ENCODE measurements at regions not wholly inside any gene's neighbourhood (a gene's known extent, or its start where the extent isn't known, plus 50 kb on each side); places are given as distances from the start of the nearest gene placed in this dataset.
"Not testable (repeated sequence)": the region's sequence is repeated elsewhere in the genome, so short reads cannot be mapped to it uniquely, and the experiment has no call there.

GRCh38 chr2:111441614-111442013, 320.9 kb downstream of the BCL2L11 start:
- not testable (repeated sequence) for H3K27me3 Mint-ChIP-seq; H3K9me3 Mint-ChIP-seq; H3K36me3 Mint-ChIP-seq; H3K27ac Mint-ChIP-seq; H3K4me3 Mint-ChIP-seq; H3K4me1 Mint-ChIP-seq; ATAC-seq (ENCODE audit: low read depth); DNase-seq (ENCODE audit: low spot score in 2 of 2)

GRCh38 chr2:111442767-111443454, 322.2 kb downstream of the BCL2L11 start:
- H3K9me3 Mint-ChIP-seq; H3K36me3 Mint-ChIP-seq; H3K27me3 Mint-ChIP-seq; H3K4me3 Mint-ChIP-seq; H3K27ac Mint-ChIP-seq; H3K4me1 Mint-ChIP-seq; DNase-seq (ENCODE audit: low spot score in 2 of 2): not testable (repeated sequence)
- peak; percentile 92 for ATAC-seq (ENCODE audit: low read depth)

DNA sequence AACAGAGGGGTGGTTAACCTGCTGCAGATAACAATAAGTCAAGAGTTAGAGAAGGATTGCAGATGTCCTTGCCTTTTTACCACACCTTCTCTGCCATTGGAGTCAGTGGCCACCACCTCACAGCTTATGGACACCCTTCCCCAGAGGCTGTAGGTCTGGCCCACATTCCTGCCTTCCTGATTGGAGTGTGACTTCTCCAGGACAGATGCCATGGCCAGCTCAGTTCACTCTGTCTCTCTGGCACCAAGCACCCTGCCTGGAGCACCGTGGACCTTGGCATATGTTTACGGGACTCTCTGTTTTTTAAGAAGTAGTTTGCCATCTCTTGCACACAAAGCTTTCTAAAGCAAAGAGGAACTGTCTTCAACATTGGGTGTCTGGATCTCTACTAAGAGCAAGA, 323.8 kb downstream of the BCL2L11 start:
- H3K4me3 Mint-ChIP-seq; H3K36me3 Mint-ChIP-seq; ATAC-seq (ENCODE audit: low read depth); H3K4me1 Mint-ChIP-seq; DNase-seq (ENCODE audit: low spot score in 2 of 2); H3K27ac Mint-ChIP-seq; H3K9me3 Mint-ChIP-seq; H3K27me3 Mint-ChIP-seq: not testable (repeated sequence)

GRCh38 chr2:111445191-111445929, 324.6 kb downstream of the BCL2L11 start:
- H3K4me3 Mint-ChIP-seq; H3K27me3 Mint-ChIP-seq; ATAC-seq (ENCODE audit: low read depth); H3K9me3 Mint-ChIP-seq; H3K36me3 Mint-ChIP-seq; DNase-seq (ENCODE audit: low spot score in 2 of 2); H3K27ac Mint-ChIP-seq; H3K4me1 Mint-ChIP-seq: not testable (repeated sequence)

DNA sequence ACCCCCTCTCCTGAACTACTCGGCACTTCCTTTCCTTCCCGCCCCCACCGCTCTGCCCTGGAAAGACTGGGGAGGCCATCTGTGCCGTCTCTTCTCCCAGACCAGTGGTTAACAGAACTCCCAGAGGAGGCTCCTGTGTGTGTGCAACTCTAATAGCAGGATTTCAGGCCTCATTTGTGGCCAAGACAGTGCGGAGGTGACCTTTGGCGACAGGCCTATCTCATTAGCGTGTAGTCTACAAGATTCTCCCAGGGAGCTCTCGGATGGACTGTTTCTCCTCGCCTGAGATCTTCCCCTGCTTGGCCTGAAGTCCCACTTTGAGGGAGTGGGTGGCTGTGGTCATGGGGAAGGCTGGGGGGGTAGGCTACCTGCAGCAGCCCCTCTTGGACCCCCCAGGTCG, 325.2 kb downstream of the BCL2L11 start:
- ATAC-seq (ENCODE audit: low read depth); H3K9me3 Mint-ChIP-seq; H3K27ac Mint-ChIP-seq; H3K4me1 Mint-ChIP-seq; H3K36me3 Mint-ChIP-seq; H3K4me3 Mint-ChIP-seq; DNase-seq (ENCODE audit: low spot score in 2 of 2); H3K27me3 Mint-ChIP-seq: not testable (repeated sequence)

GRCh38 chr2:111447482-111447881, 326.8 kb downstream of the BCL2L11 start:
- not testable (repeated sequence) for H3K9me3 Mint-ChIP-seq; H3K4me1 Mint-ChIP-seq; DNase-seq (ENCODE audit: low spot score in 2 of 2); H3K27ac Mint-ChIP-seq; H3K36me3 Mint-ChIP-seq; H3K27me3 Mint-ChIP-seq; ATAC-seq (ENCODE audit: low read depth); H3K4me3 Mint-ChIP-seq

GRCh38 chr2:111448796-111449195, 328.1 kb downstream of the BCL2L11 start:
- peak; percentile 21 for ATAC-seq (ENCODE audit: low read depth)

GRCh38 chr2:111450526-111450925, 329.8 kb downstream of the BCL2L11 start:
- not testable (repeated sequence) for H3K36me3 Mint-ChIP-seq; H3K4me1 Mint-ChIP-seq; H3K4me3 Mint-ChIP-seq; DNase-seq (ENCODE audit: low spot score in 2 of 2); H3K27me3 Mint-ChIP-seq; H3K9me3 Mint-ChIP-seq; H3K27ac Mint-ChIP-seq
- ATAC-seq (ENCODE audit: low read depth), result peak; percentile 26

More at GRCh38 chr2:111448796-111449195, 328.1 kb downstream of the BCL2L11 start:
- not testable (repeated sequence) for H3K36me3 Mint-ChIP-seq; H3K9me3 Mint-ChIP-seq; H3K27ac Mint-ChIP-seq; H3K4me1 Mint-ChIP-seq; H3K4me3 Mint-ChIP-seq; H3K27me3 Mint-ChIP-seq; DNase-seq (ENCODE audit: low spot score in 2 of 2)

DNA sequence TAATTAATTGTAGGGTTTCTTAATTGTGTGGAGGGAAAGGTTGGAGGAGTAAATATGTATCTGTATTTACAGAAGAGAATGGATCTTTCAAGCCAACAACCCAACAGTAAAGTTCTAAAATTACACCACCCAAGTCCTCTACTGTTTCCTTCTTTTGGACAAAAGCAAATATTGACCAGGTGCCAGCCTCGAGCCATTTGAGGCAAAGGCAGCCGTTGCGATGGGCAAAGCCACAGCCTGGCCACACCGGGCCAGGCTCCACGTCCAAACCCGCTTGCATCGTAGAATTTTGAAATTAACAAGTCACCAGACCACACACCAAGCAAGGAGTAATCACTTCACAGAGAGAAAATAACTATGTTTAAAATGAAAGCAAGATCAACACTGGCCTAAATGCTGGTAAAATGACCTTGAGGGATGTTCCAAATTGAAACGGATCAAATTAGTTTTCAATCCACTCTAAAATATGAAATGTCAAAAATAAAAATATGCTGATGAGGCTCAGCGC, 331.0 kb downstream of the BCL2L11 start:
- ATAC-seq (ENCODE audit: low read depth); H3K27me3 Mint-ChIP-seq; H3K4me3 Mint-ChIP-seq; H3K9me3 Mint-ChIP-seq; H3K27ac Mint-ChIP-seq; H3K4me1 Mint-ChIP-seq; DNase-seq (ENCODE audit: low spot score in 2 of 2); H3K36me3 Mint-ChIP-seq: not testable (repeated sequence)

DNA sequence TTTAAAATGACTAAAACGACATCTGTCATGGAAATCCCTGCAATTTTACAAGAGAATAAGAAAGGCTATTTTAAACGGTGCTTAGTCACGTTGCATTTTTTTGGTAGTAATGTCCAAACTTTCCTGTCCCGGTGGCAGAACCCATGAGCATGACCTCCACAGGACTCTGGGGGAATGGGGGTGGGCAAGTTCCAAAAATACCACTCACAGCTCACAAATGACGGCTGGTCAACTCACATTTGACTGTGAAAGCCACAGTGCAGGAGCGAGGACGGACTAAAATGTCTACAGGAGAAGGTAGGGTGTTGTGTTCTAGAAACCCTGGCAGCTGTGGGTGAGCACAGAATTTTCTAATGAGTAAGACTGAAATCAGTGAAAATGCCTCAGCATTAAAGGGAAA, 331.5 kb downstream of the BCL2L11 start:
- H3K27me3 Mint-ChIP-seq; DNase-seq (ENCODE audit: low spot score in 2 of 2); ATAC-seq (ENCODE audit: low read depth); H3K4me3 Mint-ChIP-seq; H3K36me3 Mint-ChIP-seq; H3K4me1 Mint-ChIP-seq; H3K27ac Mint-ChIP-seq; H3K9me3 Mint-ChIP-seq: not testable (repeated sequence)

DNA sequence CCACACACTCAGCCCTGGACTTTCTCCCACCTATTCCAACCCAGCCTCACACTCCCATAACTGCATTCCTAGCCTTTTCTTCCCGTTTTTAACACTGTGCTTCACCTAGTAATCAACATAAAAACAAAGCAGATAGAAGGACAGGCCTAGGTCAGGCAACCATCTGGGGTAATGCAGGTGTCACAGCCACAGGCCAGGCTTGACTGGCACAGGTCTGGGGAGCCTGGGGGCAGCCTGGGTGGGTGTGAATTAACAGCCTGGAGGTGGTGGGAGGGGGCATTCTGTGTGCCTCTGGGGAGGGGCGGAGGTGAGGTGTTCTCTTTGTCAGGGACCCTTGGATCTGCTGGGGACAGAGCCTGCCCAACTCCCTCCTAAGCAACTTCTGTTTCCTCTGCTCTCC, 332.6 kb downstream of the BCL2L11 start:
- H3K4me3 Mint-ChIP-seq; ATAC-seq (ENCODE audit: low read depth); H3K27ac Mint-ChIP-seq; H3K36me3 Mint-ChIP-seq; H3K27me3 Mint-ChIP-seq; DNase-seq (ENCODE audit: low spot score in 2 of 2); H3K9me3 Mint-ChIP-seq; H3K4me1 Mint-ChIP-seq: not testable (repeated sequence)

DNA sequence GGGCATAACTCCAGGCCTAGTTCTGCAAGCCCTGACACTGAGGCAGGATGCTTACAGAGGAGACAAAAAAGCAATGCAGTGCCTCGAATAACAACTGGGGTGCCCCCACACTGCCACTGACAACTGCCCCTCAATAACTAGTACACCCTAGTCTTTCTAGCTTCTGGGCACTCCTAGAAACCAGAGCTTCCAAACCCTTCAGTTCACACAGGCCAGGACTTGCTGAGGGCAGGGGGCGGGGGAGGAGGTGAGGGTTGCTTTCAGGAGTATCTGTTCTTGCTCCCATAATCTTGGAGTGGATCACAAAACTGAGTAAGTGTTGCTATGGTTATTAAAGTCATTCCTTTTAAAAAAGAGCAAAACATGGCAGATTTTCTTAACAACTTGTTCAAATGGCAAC, 333.1 kb downstream of the BCL2L11 start:
- not testable (repeated sequence) for H3K36me3 Mint-ChIP-seq; H3K9me3 Mint-ChIP-seq; H3K4me3 Mint-ChIP-seq; H3K4me1 Mint-ChIP-seq; H3K27me3 Mint-ChIP-seq; H3K27ac Mint-ChIP-seq; DNase-seq (ENCODE audit: low spot score in 2 of 2)
- peak; percentile 10 for ATAC-seq (ENCODE audit: low read depth)

- DNase-seq (ENCODE audit: low spot score in 2 of 2), result peak in 1 of 2 donors; percentile 29
- not testable (repeated sequence) for H3K27ac Mint-ChIP-seq, H3K36me3 Mint-ChIP-seq
Observed at GRCh38 chr2:111454404-111454803, 333.7 kb downstream of the BCL2L11 start.

DNA sequence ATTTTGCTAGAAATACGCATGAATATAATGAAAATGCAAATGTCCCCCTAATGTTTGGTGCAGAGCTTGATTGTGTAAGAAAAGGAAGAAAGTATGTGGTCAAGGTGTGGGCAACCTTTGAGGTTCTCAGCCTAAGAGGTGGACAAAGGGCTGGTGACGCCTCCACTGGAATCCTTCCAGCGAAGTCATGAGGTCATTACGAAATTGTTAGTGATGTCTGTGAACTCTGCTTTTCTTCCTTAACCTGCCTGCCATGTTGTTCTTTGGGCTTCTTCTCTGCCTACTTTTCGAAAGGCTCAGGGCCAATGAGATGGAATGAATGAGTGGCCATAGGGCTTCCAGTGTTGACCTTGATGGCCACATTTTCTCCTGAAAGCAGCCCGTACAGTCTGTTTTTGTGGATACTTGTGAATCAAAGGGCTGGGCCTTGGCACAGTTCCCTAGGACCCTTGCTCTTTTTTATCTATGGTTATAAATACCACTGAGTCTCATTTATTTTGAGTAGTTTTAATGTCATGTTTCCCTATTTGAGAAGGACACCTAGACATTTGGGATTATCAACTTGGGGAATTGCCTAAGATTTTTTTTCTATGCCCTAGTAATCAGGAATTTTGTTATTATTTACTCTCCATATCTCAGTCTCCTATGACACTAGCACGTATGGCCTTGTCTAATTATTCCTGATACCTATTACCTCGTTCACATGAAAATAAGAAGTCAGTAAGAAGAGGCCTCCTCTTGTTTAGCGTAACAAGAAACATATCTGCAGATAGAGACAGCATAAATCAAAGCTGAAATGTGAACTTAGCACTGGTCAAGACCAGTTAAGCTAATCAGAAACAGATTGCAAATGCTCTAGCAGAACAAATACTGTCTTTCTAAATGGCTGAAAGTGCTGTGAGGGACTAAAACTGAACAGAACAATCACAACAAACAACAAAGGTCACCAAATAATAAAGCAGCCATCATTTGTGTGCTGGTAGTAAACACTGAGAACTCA, 334.6 kb downstream of the BCL2L11 start:
- DNase-seq (ENCODE audit: low spot score in 2 of 2); H3K4me1 Mint-ChIP-seq; ATAC-seq (ENCODE audit: low read depth); H3K36me3 Mint-ChIP-seq; H3K27ac Mint-ChIP-seq; H3K9me3 Mint-ChIP-seq; H3K27me3 Mint-ChIP-seq; H3K4me3 Mint-ChIP-seq: not testable (repeated sequence)

More at GRCh38 chr2:111454404-111454803, 333.7 kb downstream of the BCL2L11 start:
- not testable (repeated sequence) for H3K27me3 Mint-ChIP-seq, H3K4me1 Mint-ChIP-seq, H3K9me3 Mint-ChIP-seq, H3K4me3 Mint-ChIP-seq
- ATAC-seq (ENCODE audit: low read depth), result peak; percentile 98
